Cardiac muscle cell (in vitro differentiated cells and primary cell): ENCODE measurements at regions not wholly inside any gene's neighbourhood (a gene's known extent, or its start where the extent isn't known, plus 50 kb on each side); places are given as distances from the start of the nearest gene placed in this dataset.

Experiments used
- DNase-seq, 2 donors: peaks; one replicate each; pipeline versions ENCODE4 v3.0.0 to v3.0.0-alpha.2; 2010 to 2017; ENCODE audit warnings: low read depth in 1 of 2, low spot score in 1 of 2
- H3K27ac ChIP-seq: fragments of 200-600 bp; sonication (generic); 2 replicates; pipeline ENCODE4 v1.5.1; 2016
- H3K27me3 ChIP-seq: fragments of 200-600 bp; sonication (generic); 2 replicates; pipeline ENCODE4 v1.6.0; 2016; ENCODE audit warnings: control low read depth
- H3K36me3 ChIP-seq: fragments of 200-600 bp; sonication (generic); 2 replicates; pipeline ENCODE4 v1.5.1; 2016; ENCODE audit warnings: control low read depth
- H3K4me1 ChIP-seq: fragments of 200-600 bp; sonication (generic); 2 replicates; pipeline ENCODE4 v1.8.1; 2017; ENCODE audit warnings: low read depth, mild to moderate bottlenecking, mixed run types
- H3K4me3 ChIP-seq: fragments of 200-600 bp; sonication (generic); 2 replicates; pipeline ENCODE4 v1.5.1; 2016; ENCODE audit warnings: mild to moderate bottlenecking
- H3K9me3 ChIP-seq: fragments of 200-600 bp; sonication (generic); 2 replicates; pipeline ENCODE4 v1.5.1; 2017; ENCODE audit warnings: low read depth, mild to moderate bottlenecking, control low read depth
- CTCF ChIP-seq: IDR thresholded peaks from 2 replicates; pipeline ENCODE4 v1.5.1; 2012; ENCODE audit warnings: low read depth, mild to moderate bottlenecking, low read length

- Histone ChIP-seq H3K36me3 (no peaks in the 10 kb centered on the region), H3K9me3 (no peaks in the 10 kb centered on the region), H3K27ac (peak overlapping the region; percentile 97), H3K4me3 (peak overlapping the region; percentile 6), H3K27me3 (no peaks in the 10 kb centered on the region), H3K4me1 (peaks cover 28% of the 10 kb centered on the region)
- peak; percentile 42 to 94 for DNase-seq
- no peak for TF ChIP-seq CTCF
These were observed 599.4 kb upstream of the CITED2 start for GRCh38 chr6:139973669-139974344.

GRCh38 chr6:139972116-139972515 lies 597.7 kb upstream of the CITED2 start:
- H3K27me3 ChIP-seq, result no peaks in the 10 kb centered on the region
- H3K27ac ChIP-seq, result no peak overlapping the region
- H3K4me3 ChIP-seq, result no peak overlapping the region
- H3K4me1 ChIP-seq, result peaks cover 28% of the 10 kb centered on the region
- H3K9me3 ChIP-seq, result no peaks in the 10 kb centered on the region
- H3K36me3 ChIP-seq, result no peaks in the 10 kb centered on the region
- DNase-seq, result no peak
- no peak for TF ChIP-seq CTCF

GRCh38 chr6:139970591-139970991 lies 596.1 kb upstream of the CITED2 start:
- DNase-seq, result peak in 1 of 2 donors; percentile 42
- no peaks in the 10 kb centered on the region for H3K9me3 ChIP-seq
- H3K27ac ChIP-seq, result no peak overlapping the region
- H3K27me3 ChIP-seq, result no peaks in the 10 kb centered on the region
- peaks cover 32% of the 10 kb centered on the region for H3K4me1 ChIP-seq
- H3K36me3 ChIP-seq, result no peaks in the 10 kb centered on the region
- no peak for TF ChIP-seq CTCF
- H3K4me3 ChIP-seq, result no peak overlapping the region

- no peak for DNase-seq
- Histone ChIP-seq H3K9me3 (no peaks in the 10 kb centered on the region), H3K4me1 (peaks cover 17% of the 10 kb centered on the region), H3K27ac (no peak overlapping the region), H3K4me3 (no peak overlapping the region), H3K27me3 (no peaks in the 10 kb centered on the region), H3K36me3 (no peaks in the 10 kb centered on the region)
- no peak for TF ChIP-seq CTCF
These were observed 593.0 kb upstream of the CITED2 start for GRCh38 chr6:139967497-139967896.

- H3K27me3 ChIP-seq, result no peaks in the 10 kb centered on the region
- H3K9me3 ChIP-seq, result no peaks in the 10 kb centered on the region
- H3K27ac ChIP-seq, result no peak overlapping the region
- H3K4me1 ChIP-seq, result peaks cover 14% of the 10 kb centered on the region
- H3K36me3 ChIP-seq, result no peaks in the 10 kb centered on the region
- DNase-seq, result peak in 1 of 2 donors; percentile 63
- H3K4me3 ChIP-seq, result no peak overlapping the region
- TF ChIP-seq CTCF, result no peak
These were observed 590.9 kb upstream of the CITED2 start for GRCh38 chr6:139965393-139965792.
